ENCODE measurements at regions not wholly inside any gene's neighbourhood (a gene's known extent, or its start where the extent isn't known, plus 50 kb on each side); places are given as distances from the start of the nearest gene placed in this dataset.

GRCh38 chr4:23161787-23162186 lies 469.1 kb downstream of the GBA3 start:
- Mint-ChIP-seq H3K27ac (no peak overlapping the region), H3K4me1 (ENCODE audit: low read depth in 2 of 2) (no peaks in the 10 kb centered on the region), H3K9me3 (peaks cover 18% of the 10 kb centered on the region), H3K27me3 (no peaks in the 10 kb centered on the region), H3K36me3 (peaks cover 4% of the 10 kb centered on the region), H3K4me3 (no peak overlapping the region)
- no peak for DNase-seq (ENCODE audit: low spot score)
- ATAC-seq, result no peak

GRCh38 chr4:23153076-23153475 lies 460.3 kb downstream of the GBA3 start:
- no peaks in the 10 kb centered on the region for H3K36me3 Mint-ChIP-seq
- H3K27ac Mint-ChIP-seq, result no peak overlapping the region
- no peak overlapping the region for H3K4me3 Mint-ChIP-seq
- no peak for ATAC-seq
- H3K9me3 Mint-ChIP-seq, result peaks cover under 1% of the 10 kb centered on the region
- DNase-seq (ENCODE audit: low spot score), result no peak
- no peaks in the 10 kb centered on the region for H3K4me1 Mint-ChIP-seq (ENCODE audit: low read depth in 2 of 2)
- H3K27me3 Mint-ChIP-seq, result no peaks in the 10 kb centered on the region

- H3K4me1 Mint-ChIP-seq (ENCODE audit: low read depth in 2 of 2), result no peaks in the 10 kb centered on the region
- ATAC-seq (no peak), DNase-seq (ENCODE audit: low spot score) (no peak)
These were observed 457.1 kb downstream of the GBA3 start for GRCh38 chr4:23149815-23150214.

GRCh38 chr4:23144707-23145106 lies 452.0 kb downstream of the GBA3 start:
- Mint-ChIP-seq H3K9me3 (peaks cover 5% of the 10 kb centered on the region), H3K27ac (no peak overlapping the region), H3K4me3 (no peak overlapping the region), H3K36me3 (no peaks in the 10 kb centered on the region), H3K27me3 (no peaks in the 10 kb centered on the region), H3K4me1 (ENCODE audit: low read depth in 2 of 2) (no peaks in the 10 kb centered on the region)
- DNase-seq (ENCODE audit: low spot score) (no peak), ATAC-seq (no peak)

More at GRCh38 chr4:23149815-23150214, 457.1 kb downstream of the GBA3 start:
- no peak overlapping the region for H3K27ac Mint-ChIP-seq
- no peaks in the 10 kb centered on the region for H3K27me3 Mint-ChIP-seq
- H3K9me3 Mint-ChIP-seq, result peaks cover 5% of the 10 kb centered on the region
- no peaks in the 10 kb centered on the region for H3K36me3 Mint-ChIP-seq
- H3K4me3 Mint-ChIP-seq, result no peak overlapping the region

GRCh38 chr4:23135792-23136645 lies 443.3 kb downstream of the GBA3 start:
- Mint-ChIP-seq H3K36me3 (no peaks in the 10 kb centered on the region), H3K4me3 (no peak overlapping the region), H3K27me3 (no peaks in the 10 kb centered on the region), H3K9me3 (no peaks in the 10 kb centered on the region), H3K4me1 (ENCODE audit: low read depth in 2 of 2) (no peaks in the 10 kb centered on the region), H3K27ac (no peak overlapping the region)
- ATAC-seq, result no peak
- no peak for DNase-seq (ENCODE audit: low spot score)

DNA sequence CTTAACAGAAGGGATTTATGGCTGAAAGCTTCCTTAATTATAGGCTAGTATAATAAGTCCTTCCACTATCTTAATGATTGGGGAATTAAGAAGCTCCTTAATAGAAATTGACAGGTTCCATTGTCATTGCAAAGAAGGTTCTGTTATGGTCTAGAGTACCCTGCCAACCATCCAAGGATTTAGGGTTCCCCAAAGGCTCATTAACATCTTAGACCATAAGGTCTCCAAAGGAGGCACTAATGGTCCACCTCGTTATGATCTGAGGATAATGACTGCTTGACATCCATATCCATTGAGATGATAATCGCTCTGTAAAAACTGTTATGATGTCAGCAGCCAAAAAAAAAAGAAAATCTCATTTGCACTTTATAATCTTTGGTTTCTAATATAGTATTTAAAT lies 441.6 kb downstream of the GBA3 start:
- Mint-ChIP-seq H3K27me3 (no peaks in the 10 kb centered on the region), H3K4me3 (no peak overlapping the region), H3K36me3 (no peaks in the 10 kb centered on the region), H3K9me3 (no peaks in the 10 kb centered on the region), H3K4me1 (ENCODE audit: low read depth in 2 of 2) (no peaks in the 10 kb centered on the region), H3K27ac (no peak overlapping the region)
- ATAC-seq, result no peak
- DNase-seq (ENCODE audit: low spot score), result no peak

DNA sequence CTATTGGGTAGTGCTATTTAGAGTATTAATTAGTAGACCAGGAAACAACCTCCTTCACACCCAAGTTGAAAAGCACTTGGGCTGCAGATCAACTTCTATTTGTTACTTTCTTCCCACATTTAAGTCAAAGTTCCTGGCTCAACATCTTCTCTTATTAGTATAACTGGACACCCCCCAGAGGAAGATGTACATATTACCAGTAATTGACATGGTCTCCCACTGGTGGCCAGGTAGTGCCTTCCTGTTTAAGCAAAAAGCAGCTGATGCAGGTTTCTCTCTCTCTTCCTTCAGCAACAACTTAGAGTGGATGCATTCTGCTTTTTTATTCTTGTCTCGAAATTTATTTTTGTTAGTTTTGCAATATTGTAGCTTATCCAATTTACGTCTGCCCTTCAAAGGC lies 438.1 kb downstream of the GBA3 start:
- Mint-ChIP-seq H3K4me3 (no peak overlapping the region), H3K27ac (no peak overlapping the region), H3K36me3 (no peaks in the 10 kb centered on the region), H3K4me1 (ENCODE audit: low read depth in 2 of 2) (no peaks in the 10 kb centered on the region), H3K9me3 (peaks cover 4% of the 10 kb centered on the region), H3K27me3 (no peaks in the 10 kb centered on the region)
- DNase-seq (ENCODE audit: low spot score) (no peak), ATAC-seq (no peak)

GRCh38 chr4:23125118-23125517 lies 432.4 kb downstream of the GBA3 start:
- Mint-ChIP-seq H3K36me3 (peaks cover 9% of the 10 kb centered on the region), H3K4me1 (ENCODE audit: low read depth in 2 of 2) (no peaks in the 10 kb centered on the region), H3K9me3 (peaks cover 11% of the 10 kb centered on the region), H3K27me3 (no peaks in the 10 kb centered on the region), H3K27ac (no peak overlapping the region), H3K4me3 (no peak overlapping the region)
- DNase-seq (ENCODE audit: low spot score) (no peak), ATAC-seq (no peak)

DNA sequence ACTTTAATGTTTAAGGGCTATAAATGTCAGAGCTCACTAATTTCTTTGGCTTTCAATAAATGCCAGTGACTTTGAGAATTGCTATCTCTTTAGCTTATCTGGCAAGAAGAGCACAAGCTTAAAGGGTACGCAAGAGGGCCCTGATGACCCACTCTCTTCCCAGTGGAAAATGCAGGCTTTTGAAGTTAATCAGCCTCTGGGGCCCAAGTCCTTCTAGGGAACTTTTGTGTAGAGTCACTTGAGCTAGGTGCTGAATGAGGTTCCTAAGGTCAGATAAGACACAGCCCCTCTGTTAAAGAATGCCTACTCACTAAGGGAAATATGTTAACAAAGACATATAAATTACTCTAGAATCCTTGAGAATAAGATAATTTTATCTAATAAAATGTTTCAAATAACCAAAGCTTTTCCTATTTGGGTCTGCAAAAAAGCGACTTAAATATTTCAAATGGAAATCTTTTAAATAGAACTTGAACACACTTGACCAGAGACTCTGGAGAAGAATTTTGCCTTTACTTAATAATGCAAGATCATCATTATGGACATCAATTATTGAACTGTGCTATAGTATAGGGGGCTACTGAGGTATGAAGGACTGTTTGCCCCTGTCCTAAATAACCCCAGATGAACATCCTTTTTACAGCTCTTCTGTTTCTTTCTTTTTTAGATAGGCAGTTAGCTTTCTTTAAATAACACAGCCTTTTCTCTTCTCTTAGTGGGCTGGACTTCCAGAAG lies 430.1 kb downstream of the GBA3 start:
- no peaks in the 10 kb centered on the region for H3K27me3 Mint-ChIP-seq
- no peaks in the 10 kb centered on the region for H3K4me1 Mint-ChIP-seq (ENCODE audit: low read depth in 2 of 2)
- H3K4me3 Mint-ChIP-seq, result no peak overlapping the region
- no peak overlapping the region for H3K27ac Mint-ChIP-seq
- DNase-seq (ENCODE audit: low spot score), result no peak
- no peak for ATAC-seq
- H3K36me3 Mint-ChIP-seq, result peaks cover 9% of the 10 kb centered on the region
- H3K9me3 Mint-ChIP-seq, result peaks cover 8% of the 10 kb centered on the region

- H3K27me3 Mint-ChIP-seq, result no peaks in the 10 kb centered on the region
- ATAC-seq (no peak), DNase-seq (ENCODE audit: low spot score) (no peak)
- no peaks in the 10 kb centered on the region for H3K4me1 Mint-ChIP-seq (ENCODE audit: low read depth in 2 of 2)
- peaks cover 2% of the 10 kb centered on the region for H3K9me3 Mint-ChIP-seq
- no peak overlapping the region for H3K27ac Mint-ChIP-seq
- no peak overlapping the region for H3K4me3 Mint-ChIP-seq
- peaks cover 13% of the 10 kb centered on the region for H3K36me3 Mint-ChIP-seq
These were observed 427.6 kb downstream of the GBA3 start for GRCh38 chr4:23120374-23120773.

- Mint-ChIP-seq H3K9me3 (peaks cover 5% of the 10 kb centered on the region), H3K4me3 (no peak overlapping the region), H3K27me3 (no peaks in the 10 kb centered on the region), H3K4me1 (ENCODE audit: low read depth in 2 of 2) (no peaks in the 10 kb centered on the region), H3K27ac (no peak overlapping the region), H3K36me3 (peaks cover 9% of the 10 kb centered on the region)
- DNase-seq (ENCODE audit: low spot score), result no peak
- ATAC-seq, result no peak
These were observed 425.1 kb downstream of the GBA3 start for GRCh38 chr4:23117826-23118225.

DNA sequence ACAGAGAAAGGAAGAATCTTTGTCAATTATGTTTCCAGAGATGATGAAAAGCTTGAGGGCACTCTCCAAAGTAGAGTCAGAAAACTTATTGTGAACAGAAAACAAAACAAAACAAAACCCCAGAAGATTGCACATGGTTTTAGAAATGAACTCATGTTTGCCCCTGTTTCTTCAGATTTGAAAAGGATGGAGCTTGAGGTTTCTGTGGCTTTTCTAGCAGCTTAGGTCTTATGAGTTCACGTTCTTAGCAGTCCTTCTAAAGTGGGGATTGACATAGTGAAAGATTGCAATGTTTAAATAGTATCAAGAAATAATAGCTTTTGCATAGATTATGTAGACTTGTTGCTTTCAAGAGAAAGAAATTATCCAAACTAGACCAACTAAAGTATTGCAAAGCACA lies 421.8 kb downstream of the GBA3 start:
- Mint-ChIP-seq H3K4me3 (no peak overlapping the region), H3K27ac (no peak overlapping the region), H3K9me3 (peaks cover 3% of the 10 kb centered on the region), H3K27me3 (no peaks in the 10 kb centered on the region), H3K36me3 (peaks cover 9% of the 10 kb centered on the region), H3K4me1 (ENCODE audit: low read depth in 2 of 2) (no peaks in the 10 kb centered on the region)
- DNase-seq (ENCODE audit: low spot score) (no peak), ATAC-seq (no peak)

DNA sequence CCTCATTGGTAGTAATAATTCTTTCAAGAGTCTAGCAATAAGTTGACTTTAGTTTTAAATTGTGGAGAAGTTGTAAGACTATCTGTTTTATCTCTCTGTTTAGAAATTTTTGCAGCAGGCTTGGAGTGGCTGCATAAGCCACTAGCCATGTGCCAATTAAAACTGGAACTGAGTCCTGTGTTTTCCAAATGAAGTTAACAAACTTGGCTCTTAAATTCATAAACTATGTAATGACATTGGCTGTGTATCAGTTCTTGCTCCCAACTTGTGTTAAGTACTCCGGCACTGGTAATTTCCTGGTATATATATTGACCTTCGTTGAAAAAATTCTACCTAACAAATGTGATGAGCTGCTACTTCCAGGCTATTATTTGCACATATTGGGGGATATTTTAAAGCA lies 420.4 kb downstream of the GBA3 start:
- H3K36me3 Mint-ChIP-seq, result peaks cover 9% of the 10 kb centered on the region
- no peak overlapping the region for H3K4me3 Mint-ChIP-seq
- no peak overlapping the region for H3K27ac Mint-ChIP-seq
- no peaks in the 10 kb centered on the region for H3K27me3 Mint-ChIP-seq
- ATAC-seq, result no peak
- H3K4me1 Mint-ChIP-seq (ENCODE audit: low read depth in 2 of 2), result no peaks in the 10 kb centered on the region
- H3K9me3 Mint-ChIP-seq, result peaks cover 3% of the 10 kb centered on the region
- DNase-seq (ENCODE audit: low spot score), result no peak

DNA sequence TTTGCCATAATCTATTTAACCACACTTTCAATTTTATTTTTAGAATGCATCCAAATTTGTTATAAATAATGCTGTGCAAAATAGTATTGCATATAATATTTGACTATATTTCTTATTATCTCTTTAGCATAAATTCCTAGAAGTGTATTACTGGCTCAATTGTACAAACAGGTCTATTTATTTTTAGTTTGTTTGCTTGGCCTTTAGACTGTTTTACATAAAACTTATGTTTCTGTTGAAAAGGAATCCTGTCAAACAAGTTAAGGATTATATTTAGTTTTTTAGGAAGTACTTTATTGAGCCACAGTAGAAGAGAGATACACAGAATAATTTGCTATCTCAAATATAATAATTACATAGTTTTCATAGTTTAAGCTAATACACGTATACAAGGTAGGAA lies 413.8 kb downstream of the GBA3 start:
- Mint-ChIP-seq H3K27me3 (no peaks in the 10 kb centered on the region), H3K4me3 (no peak overlapping the region), H3K27ac (no peak overlapping the region), H3K9me3 (peaks cover 5% of the 10 kb centered on the region), H3K4me1 (ENCODE audit: low read depth in 2 of 2) (no peaks in the 10 kb centered on the region), H3K36me3 (peaks cover 12% of the 10 kb centered on the region)
- ATAC-seq, result no peak
- no peak for DNase-seq (ENCODE audit: low spot score)
